ENCODE measurements at regions not wholly inside any gene's neighbourhood (a gene's known extent, or its start where the extent isn't known, plus 50 kb on each side); places are given as distances from the start of the nearest gene placed in this dataset.

DNA sequence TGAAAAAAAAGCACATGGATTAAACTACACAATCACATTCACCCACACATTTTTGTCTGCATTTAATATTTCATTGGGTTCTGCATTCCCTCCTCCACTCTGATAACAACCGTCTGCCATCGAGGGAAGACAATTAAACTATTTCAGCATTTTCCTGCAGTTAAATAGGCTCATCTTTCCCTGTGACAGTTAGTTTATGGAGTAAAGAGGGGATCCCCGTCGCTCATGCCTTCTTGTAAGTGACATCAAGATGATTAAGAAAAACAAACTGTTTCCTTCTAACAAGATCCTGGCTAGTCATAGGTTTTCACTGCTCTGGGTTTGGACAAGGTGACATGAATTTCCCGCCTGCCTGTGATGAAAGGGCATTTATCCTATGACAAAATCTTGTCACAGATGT lies 98.0 kb upstream of the DYNLRB2 start:
- H3K27ac ChIP-seq (ENCODE audit: low read depth, low read length) = no peak overlapping the region
- H4K8ac ChIP-seq (ENCODE audit: low read depth, low read length) = no peak overlapping the region
- H4K91ac ChIP-seq (ENCODE audit: low read depth, low read length) = no peak overlapping the region
- no peak for DNase-seq
- no peak overlapping the region for H2BK5ac ChIP-seq (ENCODE audit: low read depth, low read length, poor library complexity)
- no peaks in the 10 kb centered on the region for H3K4me1 ChIP-seq (ENCODE audit: control insufficient read depth in 1 of 2, insufficient read depth in 2 of 2, low read length in 2 of 2)
- H3K23ac ChIP-seq (ENCODE audit: low read length) = no peak overlapping the region
- no peak overlapping the region for H3K4me3 ChIP-seq (ENCODE audit: low read depth, low read length)
- peaks cover 2% of the 10 kb centered on the region for H3K9me3 ChIP-seq (ENCODE audit: insufficient read depth, low read depth, low read length)
- no peaks in the 10 kb centered on the region for H3K27me3 ChIP-seq (ENCODE audit: insufficient read depth, low read length)
- H2BK120ac ChIP-seq (ENCODE audit: insufficient read depth, low read length, poor library complexity) = no peak overlapping the region
- H3K79me1 ChIP-seq (ENCODE audit: low read length) = no peaks in the 10 kb centered on the region
- no peak overlapping the region for H3K9ac ChIP-seq (ENCODE audit: low read length)
- WGBS (ENCODE audit: extremely low coverage, insufficient coverage, insufficient read length) = no CpG with 5 or more reads among the region's 5 CpGs
- no peak overlapping the region for H3K4ac ChIP-seq (ENCODE audit: low read depth, low read length)
- no peak overlapping the region for H4K12ac ChIP-seq (ENCODE audit: low read depth, low read length)
- no peak overlapping the region for H2BK12ac ChIP-seq (ENCODE audit: low read length)
- no peaks in the 10 kb centered on the region for H3K36me3 ChIP-seq (ENCODE audit: control insufficient read depth in 1 of 2, insufficient read depth in 2 of 2, low read length in 2 of 2)
- no peak overlapping the region for H2AK5ac ChIP-seq (ENCODE audit: low read length)
- no peak overlapping the region for H2AFZ ChIP-seq (ENCODE audit: insufficient read depth, low read length, poor library complexity)
- no peaks in the 10 kb centered on the region for H3K79me2 ChIP-seq (ENCODE audit: control insufficient read depth, insufficient read depth, low read length, poor library complexity)
- no peak overlapping the region for H3K4me2 ChIP-seq (ENCODE audit: low read length)
- H3K18ac ChIP-seq (ENCODE audit: low read length) = no peak overlapping the region
- H3K14ac ChIP-seq (ENCODE audit: low read length) = no peak overlapping the region

- no peak overlapping the region for H3K14ac ChIP-seq (ENCODE audit: low read length)
- H2BK5ac ChIP-seq (ENCODE audit: low read depth, low read length, poor library complexity) = no peak overlapping the region
- no peak overlapping the region for H3K18ac ChIP-seq (ENCODE audit: low read length)
- H4K8ac ChIP-seq (ENCODE audit: low read depth, low read length) = no peak overlapping the region
- no peak overlapping the region for H3K4me3 ChIP-seq (ENCODE audit: low read depth, low read length)
- no peak overlapping the region for H2BK12ac ChIP-seq (ENCODE audit: low read length)
- no CpG with 5 or more reads among the region's 1 CpG for WGBS (ENCODE audit: extremely low coverage, insufficient coverage, insufficient read length)
- no peak overlapping the region for H3K9ac ChIP-seq (ENCODE audit: low read length)
- no peaks in the 10 kb centered on the region for H3K79me1 ChIP-seq (ENCODE audit: low read length)
- H3K79me2 ChIP-seq (ENCODE audit: control insufficient read depth, insufficient read depth, low read length, poor library complexity) = no peaks in the 10 kb centered on the region
- H3K4me1 ChIP-seq (ENCODE audit: control insufficient read depth in 1 of 2, insufficient read depth in 2 of 2, low read length in 2 of 2) = no peaks in the 10 kb centered on the region
- no peak overlapping the region for H3K4me2 ChIP-seq (ENCODE audit: low read length)
- no peak overlapping the region for H2AFZ ChIP-seq (ENCODE audit: insufficient read depth, low read length, poor library complexity)
- no peak overlapping the region for H3K4ac ChIP-seq (ENCODE audit: low read depth, low read length)
- H4K12ac ChIP-seq (ENCODE audit: low read depth, low read length) = no peak overlapping the region
- H4K91ac ChIP-seq (ENCODE audit: low read depth, low read length) = no peak overlapping the region
- H3K9me3 ChIP-seq (ENCODE audit: insufficient read depth, low read depth, low read length) = peaks cover 2% of the 10 kb centered on the region
- no peak overlapping the region for H3K27ac ChIP-seq (ENCODE audit: low read depth, low read length)
- no peaks in the 10 kb centered on the region for H3K27me3 ChIP-seq (ENCODE audit: insufficient read depth, low read length)
- H3K23ac ChIP-seq (ENCODE audit: low read length) = no peak overlapping the region
- DNase-seq = no peak
- H2BK120ac ChIP-seq (ENCODE audit: insufficient read depth, low read length, poor library complexity) = no peak overlapping the region
- H3K36me3 ChIP-seq (ENCODE audit: control insufficient read depth in 1 of 2, insufficient read depth in 2 of 2, low read length in 2 of 2) = no peaks in the 10 kb centered on the region
- no peak overlapping the region for H2AK5ac ChIP-seq (ENCODE audit: low read length)
Observed at GRCh38 chr16:80441935-80442334, 98.9 kb upstream of the DYNLRB2 start.

- Histone ChIP-seq H2AK5ac (ENCODE audit: low read length) (no peak overlapping the region), H4K8ac (ENCODE audit: low read depth, low read length) (no peak overlapping the region), H3K36me3 (ENCODE audit: control insufficient read depth in 1 of 2, insufficient read depth in 2 of 2, low read length in 2 of 2) (no peaks in the 10 kb centered on the region), H3K27me3 (ENCODE audit: insufficient read depth, low read length) (no peaks in the 10 kb centered on the region), H3K14ac (ENCODE audit: low read length) (no peak overlapping the region), H3K9me3 (ENCODE audit: insufficient read depth, low read depth, low read length) (peaks cover 2% of the 10 kb centered on the region), H3K79me2 (ENCODE audit: control insufficient read depth, insufficient read depth, low read length, poor library complexity) (no peaks in the 10 kb centered on the region), H2BK120ac (ENCODE audit: insufficient read depth, low read length, poor library complexity) (no peak overlapping the region), H3K79me1 (ENCODE audit: low read length) (no peaks in the 10 kb centered on the region), H3K4me1 (ENCODE audit: control insufficient read depth in 1 of 2, insufficient read depth in 2 of 2, low read length in 2 of 2) (no peaks in the 10 kb centered on the region), H4K91ac (ENCODE audit: low read depth, low read length) (no peak overlapping the region), H3K27ac (ENCODE audit: low read depth, low read length) (no peak overlapping the region), H2BK12ac (ENCODE audit: low read length) (no peak overlapping the region), H3K23ac (ENCODE audit: low read length) (no peak overlapping the region), H3K4me2 (ENCODE audit: low read length) (no peak overlapping the region), H2BK5ac (ENCODE audit: low read depth, low read length, poor library complexity) (no peak overlapping the region), H4K12ac (ENCODE audit: low read depth, low read length) (no peak overlapping the region), H3K4ac (ENCODE audit: low read depth, low read length) (no peak overlapping the region), H2AFZ (ENCODE audit: insufficient read depth, low read length, poor library complexity) (no peak overlapping the region), H3K18ac (ENCODE audit: low read length) (no peak overlapping the region), H3K9ac (ENCODE audit: low read length) (no peak overlapping the region), H3K4me3 (ENCODE audit: low read depth, low read length) (no peak overlapping the region)
- DNase-seq = no peak
- WGBS (ENCODE audit: extremely low coverage, insufficient coverage, insufficient read length) = no CpG with 5 or more reads among the region's 2 CpGs
Observed at GRCh38 chr16:80440667-80441066, 100.1 kb upstream of the DYNLRB2 start.

DNA sequence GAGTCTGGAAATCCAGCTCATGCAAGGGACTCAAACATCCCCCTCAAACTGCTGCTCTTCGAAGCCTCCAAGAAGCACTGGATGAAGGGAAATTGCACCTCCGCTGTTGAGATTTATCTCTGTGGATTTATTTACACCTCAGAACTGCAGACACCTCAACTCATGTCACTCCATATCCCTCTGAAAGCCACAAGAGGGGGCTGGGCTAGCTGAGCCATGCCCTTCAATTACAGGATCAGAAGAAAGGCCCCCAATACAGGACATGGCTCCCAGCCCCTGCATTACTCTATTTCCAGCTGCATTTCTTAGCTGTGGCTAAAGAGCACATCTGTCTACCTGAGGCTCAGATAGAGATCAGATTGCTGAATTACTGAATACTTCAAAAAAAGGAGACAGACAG lies 103.1 kb upstream of the DYNLRB2 start:
- H4K8ac ChIP-seq (ENCODE audit: low read depth, low read length) = no peak overlapping the region
- H2BK120ac ChIP-seq (ENCODE audit: insufficient read depth, low read length, poor library complexity) = no peak overlapping the region
- peaks cover 2% of the 10 kb centered on the region for H3K9me3 ChIP-seq (ENCODE audit: insufficient read depth, low read depth, low read length)
- no peak overlapping the region for H2AFZ ChIP-seq (ENCODE audit: insufficient read depth, low read length, poor library complexity)
- no peak overlapping the region for H3K27ac ChIP-seq (ENCODE audit: low read depth, low read length)
- H2BK5ac ChIP-seq (ENCODE audit: low read depth, low read length, poor library complexity) = no peak overlapping the region
- H3K23ac ChIP-seq (ENCODE audit: low read length) = no peak overlapping the region
- H3K4me2 ChIP-seq (ENCODE audit: low read length) = no peak overlapping the region
- H4K91ac ChIP-seq (ENCODE audit: low read depth, low read length) = no peak overlapping the region
- WGBS (ENCODE audit: extremely low coverage, insufficient coverage, insufficient read length) = no CpG with 5 or more reads among the region's 2 CpGs
- DNase-seq = no peak
- H3K4me1 ChIP-seq (ENCODE audit: control insufficient read depth in 1 of 2, insufficient read depth in 2 of 2, low read length in 2 of 2) = no peaks in the 10 kb centered on the region
- no peak overlapping the region for H2BK12ac ChIP-seq (ENCODE audit: low read length)
- H3K4me3 ChIP-seq (ENCODE audit: low read depth, low read length) = no peak overlapping the region
- H3K27me3 ChIP-seq (ENCODE audit: insufficient read depth, low read length) = no peaks in the 10 kb centered on the region
- no peak overlapping the region for H3K18ac ChIP-seq (ENCODE audit: low read length)
- no peak overlapping the region for H3K14ac ChIP-seq (ENCODE audit: low read length)
- H2AK5ac ChIP-seq (ENCODE audit: low read length) = no peak overlapping the region
- no peak overlapping the region for H3K4ac ChIP-seq (ENCODE audit: low read depth, low read length)
- no peak overlapping the region for H4K12ac ChIP-seq (ENCODE audit: low read depth, low read length)
- H3K9ac ChIP-seq (ENCODE audit: low read length) = no peak overlapping the region
- no peaks in the 10 kb centered on the region for H3K79me1 ChIP-seq (ENCODE audit: low read length)
- H3K36me3 ChIP-seq (ENCODE audit: control insufficient read depth in 1 of 2, insufficient read depth in 2 of 2, low read length in 2 of 2) = no peaks in the 10 kb centered on the region
- H3K79me2 ChIP-seq (ENCODE audit: control insufficient read depth, insufficient read depth, low read length, poor library complexity) = no peaks in the 10 kb centered on the region

GRCh38 chr16:80436510-80436909 lies 104.3 kb upstream of the DYNLRB2 start:
- Histone ChIP-seq H3K27me3 (ENCODE audit: insufficient read depth, low read length) (no peaks in the 10 kb centered on the region), H2AK5ac (ENCODE audit: low read length) (no peak overlapping the region), H4K8ac (ENCODE audit: low read depth, low read length) (no peak overlapping the region), H2BK120ac (ENCODE audit: insufficient read depth, low read length, poor library complexity) (no peak overlapping the region), H3K4me2 (ENCODE audit: low read length) (no peak overlapping the region), H4K91ac (ENCODE audit: low read depth, low read length) (no peak overlapping the region), H3K14ac (ENCODE audit: low read length) (no peak overlapping the region), H2BK12ac (ENCODE audit: low read length) (no peak overlapping the region), H3K27ac (ENCODE audit: low read depth, low read length) (no peak overlapping the region), H3K4ac (ENCODE audit: low read depth, low read length) (no peak overlapping the region), H2BK5ac (ENCODE audit: low read depth, low read length, poor library complexity) (no peak overlapping the region), H3K18ac (ENCODE audit: low read length) (no peak overlapping the region), H4K12ac (ENCODE audit: low read depth, low read length) (no peak overlapping the region), H3K79me2 (ENCODE audit: control insufficient read depth, insufficient read depth, low read length, poor library complexity) (no peaks in the 10 kb centered on the region), H3K79me1 (ENCODE audit: low read length) (no peaks in the 10 kb centered on the region), H3K4me1 (ENCODE audit: control insufficient read depth in 1 of 2, insufficient read depth in 2 of 2, low read length in 2 of 2) (no peaks in the 10 kb centered on the region), H3K36me3 (ENCODE audit: control insufficient read depth in 1 of 2, insufficient read depth in 2 of 2, low read length in 2 of 2) (no peaks in the 10 kb centered on the region), H3K4me3 (ENCODE audit: low read depth, low read length) (no peak overlapping the region), H3K9ac (ENCODE audit: low read length) (no peak overlapping the region), H3K23ac (ENCODE audit: low read length) (no peak overlapping the region), H3K9me3 (ENCODE audit: insufficient read depth, low read depth, low read length) (peaks cover 2% of the 10 kb centered on the region), H2AFZ (ENCODE audit: insufficient read depth, low read length, poor library complexity) (no peak overlapping the region)
- no peak for DNase-seq

Measured in trophoblast cell (in vitro differentiated cells and primary cell).